SK-N-SH (cell line): ENCODE measurements at regions not wholly inside any gene's neighbourhood (a gene's known extent, or its start where the extent isn't known, plus 50 kb on each side); places are given as distances from the start of the nearest gene placed in this dataset.

ENCODE experiments used
- CTCF ChIP-seq: fragments of 200-600 bp; sonication (generic); IDR thresholded peaks from 2 replicates; pipeline ENCODE4 v1.6.1; 2017; ENCODE audit warnings: antibody characterized with exemption, mild to moderate bottlenecking, moderate library complexity
- MAX ChIP-seq: IDR thresholded peaks from 2 replicates; pipeline ENCODE4 v1.4.0; 2012; ENCODE audit warnings: low read depth
- POLR2AphosphoS5 ChIP-seq: IDR thresholded peaks from 2 replicates; pipeline ENCODE4 v1.6.1; 2012; ENCODE audit warnings: low read depth, low read length
- YY1 ChIP-seq: IDR thresholded peaks from 2 replicates; pipeline ENCODE4 v1.4.0; 2012; ENCODE audit warnings: low read depth, mild to moderate bottlenecking

GRCh38 chr1:47629201-47629600 is 191.4 kb downstream of the FOXD2 start:
- TF ChIP-seq POLR2AphosphoS5 (no peak), MAX (no peak), CTCF (no peak), YY1 (no peak)
